IPS DF 19.7 (cell line): ENCODE measurements at regions not wholly inside any gene's neighbourhood (a gene's known extent, or its start where the extent isn't known, plus 50 kb on each side); places are given as distances from the start of the nearest gene placed in this dataset.

Experiments
- DNase-seq: peaks from one replicate; pipeline ENCODE4 v3.0.0-alpha.2; 2013; ENCODE audit warnings: low read depth, low spot score

DNA sequence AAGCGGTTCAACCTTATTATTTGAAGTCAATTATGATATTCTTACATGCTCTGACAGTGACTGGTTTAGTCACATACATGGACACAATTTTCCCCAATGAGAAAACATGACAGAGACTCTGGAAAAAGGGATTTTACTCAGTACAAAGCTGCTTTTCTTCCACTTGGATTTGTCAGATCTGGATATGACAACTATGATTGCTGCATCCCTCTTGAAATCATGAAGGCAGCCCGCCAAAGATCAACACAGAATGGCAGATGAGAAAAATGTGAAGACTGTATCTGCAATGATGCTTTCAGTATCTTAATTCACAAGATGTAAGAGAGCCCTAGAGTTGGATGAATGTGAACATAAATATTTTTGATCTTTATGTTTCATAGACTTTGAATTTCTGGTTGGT lies 439.6 kb downstream of the CDH8 start:
- DNase-seq = no peak

DNA sequence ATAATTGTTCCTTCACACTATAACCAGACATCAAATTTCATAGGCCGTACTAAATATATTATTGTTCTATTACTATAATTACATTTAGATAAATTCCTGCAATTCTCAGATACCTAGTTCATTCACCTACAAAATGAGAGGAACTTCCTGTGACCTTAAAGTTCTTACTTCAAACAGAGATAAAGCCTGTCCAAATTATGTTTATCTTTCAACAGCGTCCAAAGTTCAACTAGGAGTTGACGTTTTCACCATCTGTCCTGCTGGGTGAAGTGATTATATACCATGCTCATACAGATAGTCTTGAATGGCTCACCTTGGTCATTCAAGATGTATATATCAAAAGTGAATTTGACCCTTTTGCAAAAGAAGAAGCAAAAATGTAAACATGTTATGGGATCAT lies 440.6 kb downstream of the CDH8 start:
- no peak for DNase-seq

DNA sequence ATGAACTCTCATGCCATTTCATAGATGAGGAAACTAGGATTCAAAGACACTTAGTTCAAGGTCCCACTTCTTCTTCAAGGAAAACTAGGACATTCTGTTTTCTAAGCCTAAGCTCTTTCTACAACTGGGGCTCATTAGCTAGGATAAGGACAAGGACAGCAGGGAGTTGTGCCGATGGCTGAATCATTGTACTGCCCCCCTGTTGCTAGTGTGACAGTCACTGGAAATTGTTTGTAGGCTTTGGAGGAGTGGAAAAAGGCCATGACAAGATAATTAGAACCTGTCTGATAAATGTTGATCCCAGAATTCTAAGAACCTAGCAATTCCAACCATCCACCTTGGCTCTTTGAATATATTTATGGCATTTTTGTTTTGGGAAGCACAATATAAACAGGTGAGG lies 445.7 kb downstream of the CDH8 start:
- DNase-seq = no peak

DNA sequence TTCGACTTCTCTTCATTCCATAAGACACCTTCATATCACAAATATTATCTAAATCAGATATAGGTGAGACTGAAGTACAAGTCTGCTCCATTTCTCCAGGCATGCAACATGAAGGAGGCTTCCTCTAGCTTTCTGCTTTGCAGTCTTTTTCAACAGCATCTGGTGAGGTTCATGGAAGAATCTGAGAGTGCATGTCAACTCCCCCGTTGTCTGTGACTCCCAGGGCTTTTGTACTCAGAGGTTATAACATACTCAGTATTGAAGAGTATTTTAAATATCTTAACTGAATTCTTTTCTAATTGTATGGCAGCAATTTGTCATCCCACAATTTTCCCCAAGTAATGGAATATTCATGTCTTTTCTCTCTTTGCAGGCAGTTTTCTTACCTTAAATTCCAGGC lies 448.7 kb downstream of the CDH8 start:
- DNase-seq = no peak

DNA sequence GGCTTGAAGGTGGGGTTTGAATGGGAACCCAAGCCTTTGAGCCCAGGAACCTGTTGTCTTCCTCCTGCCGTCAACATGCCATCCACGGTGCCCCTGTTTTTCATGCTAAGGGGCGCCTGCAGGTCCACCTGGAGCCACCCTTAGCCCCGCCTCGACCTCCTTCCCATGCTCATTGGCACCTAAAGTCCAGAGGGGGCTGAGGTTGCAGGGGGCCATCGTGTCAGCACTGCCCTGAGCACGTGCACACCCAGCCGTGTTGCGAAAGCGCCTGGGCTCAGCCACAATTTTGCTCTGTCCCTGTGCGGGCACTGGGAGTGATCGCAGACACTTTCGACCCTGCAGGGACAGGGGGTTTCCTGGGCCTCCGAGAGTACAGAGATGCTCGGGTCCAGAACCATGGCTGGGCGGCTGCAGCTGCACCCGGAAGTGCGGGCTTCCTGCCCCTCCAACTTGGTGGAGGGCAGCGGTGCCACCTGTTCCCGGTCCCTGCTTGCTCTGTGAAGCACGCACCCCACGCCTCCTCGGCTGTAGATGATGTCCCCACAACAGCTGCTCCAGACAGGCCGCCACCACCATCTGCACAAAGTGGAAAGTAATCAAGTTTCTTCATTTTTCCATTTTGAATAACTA lies 454.7 kb downstream of the CDH8 start:
- DNase-seq = no peak

DNA sequence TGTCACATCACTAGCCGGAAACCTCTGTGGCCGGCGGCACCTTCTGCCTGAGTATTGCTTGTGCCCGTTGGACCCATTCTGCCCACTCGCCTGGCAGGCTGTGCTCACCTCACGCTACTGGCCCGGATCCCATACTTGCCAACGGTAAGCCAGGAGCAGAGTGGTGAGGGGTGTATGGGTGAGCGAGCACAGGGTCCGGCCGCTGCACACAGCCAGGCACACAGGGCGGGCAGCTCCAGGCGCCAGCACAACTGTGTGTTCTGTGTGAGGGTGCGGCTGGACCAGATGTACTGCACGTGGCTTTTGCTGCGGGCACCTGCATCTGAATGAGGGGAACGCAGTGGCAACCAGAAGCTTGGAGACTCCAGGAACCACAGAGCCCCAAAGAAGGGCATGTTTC lies 455.7 kb downstream of the CDH8 start:
- DNase-seq = no peak

DNA sequence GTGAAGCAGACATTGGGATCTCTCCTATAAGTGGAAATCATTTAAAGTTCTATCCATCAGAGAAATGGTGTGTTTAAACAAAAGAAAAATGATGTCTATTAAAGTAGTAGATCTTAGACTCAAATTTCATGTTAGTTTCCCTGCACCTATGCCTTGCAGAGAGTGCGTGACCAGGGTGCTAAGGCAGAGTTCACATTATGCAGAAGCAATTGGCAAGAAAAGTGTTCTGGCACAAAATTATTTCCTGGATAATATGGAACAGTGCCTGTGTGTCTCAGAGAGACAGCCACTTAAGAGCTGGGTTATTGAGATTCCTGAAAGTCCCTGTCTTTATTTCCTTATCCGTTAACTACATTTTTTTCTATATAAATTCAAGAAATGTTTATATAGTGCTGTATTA lies 457.0 kb downstream of the CDH8 start:
- DNase-seq = no peak

DNA sequence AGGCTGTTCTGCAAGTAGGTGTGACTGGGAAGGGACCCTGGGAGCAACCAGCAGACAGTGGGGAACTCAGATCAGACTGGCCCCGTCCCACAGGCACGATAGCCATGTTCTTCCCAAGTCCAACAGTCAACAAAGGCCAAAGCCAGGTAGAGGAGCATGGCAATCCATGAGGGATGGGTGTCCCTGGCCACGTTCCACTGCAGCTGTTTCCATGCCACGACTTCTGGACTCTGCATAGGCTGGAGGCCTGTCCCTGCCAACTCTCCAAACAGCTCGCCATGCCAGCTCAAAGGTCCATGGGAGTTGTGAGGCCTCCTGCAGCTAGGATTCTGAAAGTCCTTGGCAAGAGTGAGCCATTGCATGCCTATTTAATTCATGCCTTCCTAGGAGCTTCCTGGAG lies 459.8 kb downstream of the CDH8 start:
- no peak for DNase-seq

DNA sequence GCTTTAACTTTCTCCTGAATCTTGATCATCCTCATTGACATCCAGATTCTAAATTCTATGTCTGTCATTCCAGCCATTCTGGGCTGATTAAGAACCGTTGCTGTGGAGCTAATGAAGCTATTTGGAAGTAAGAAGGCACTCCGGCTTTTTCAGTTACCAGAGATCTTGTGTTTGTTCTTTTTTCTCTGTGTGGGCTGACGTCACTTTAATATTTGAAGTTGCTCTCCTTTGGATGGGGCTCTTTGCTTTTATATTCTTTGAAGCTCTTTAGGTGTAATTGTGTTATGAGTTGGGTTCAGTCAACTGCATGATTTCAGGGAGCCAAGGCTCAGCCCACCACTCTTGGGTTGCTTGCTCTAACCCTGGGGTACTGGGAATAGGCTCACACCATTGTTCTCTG lies 460.6 kb downstream of the CDH8 start:
- no peak for DNase-seq

DNA sequence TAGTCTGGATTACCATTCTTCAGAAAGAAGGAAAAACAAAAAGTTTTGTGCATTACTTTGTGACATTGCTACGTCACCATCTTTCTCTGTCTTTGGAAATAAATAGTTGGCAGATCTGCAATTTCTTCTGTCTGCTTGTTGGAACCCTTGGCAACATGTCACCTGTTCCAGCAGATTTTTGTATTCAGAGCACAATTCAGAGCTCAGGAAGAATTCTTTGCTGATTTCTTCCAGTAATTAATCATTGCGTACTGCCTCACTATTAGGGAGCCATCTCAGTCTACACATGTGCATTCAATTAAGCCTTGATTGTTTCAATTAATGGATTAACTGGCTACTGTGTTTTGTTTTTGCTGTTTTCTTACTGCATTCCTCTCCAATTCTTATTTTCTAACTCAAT lies 467.2 kb downstream of the CDH8 start:
- DNase-seq = no peak

DNA sequence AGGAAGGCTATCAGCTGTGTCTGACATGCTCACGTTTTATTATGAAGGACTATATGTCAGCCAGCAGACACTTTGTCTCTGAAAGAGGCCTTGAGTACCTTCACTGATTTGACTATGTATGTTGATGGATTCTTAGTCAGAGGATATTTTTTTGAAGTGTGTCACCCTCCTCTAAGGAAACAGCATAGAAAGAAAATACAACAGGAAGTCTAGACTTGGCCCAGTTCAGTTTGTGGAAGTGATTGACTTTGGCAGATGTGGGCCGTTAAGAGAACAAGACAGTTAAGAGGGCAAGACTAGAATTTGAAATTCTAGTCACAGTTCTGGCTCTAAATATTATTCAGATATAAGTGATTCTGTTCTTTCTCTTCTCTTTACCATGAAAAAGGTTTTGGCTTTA lies 471.5 kb downstream of the CDH8 start:
- DNase-seq = no peak

DNA sequence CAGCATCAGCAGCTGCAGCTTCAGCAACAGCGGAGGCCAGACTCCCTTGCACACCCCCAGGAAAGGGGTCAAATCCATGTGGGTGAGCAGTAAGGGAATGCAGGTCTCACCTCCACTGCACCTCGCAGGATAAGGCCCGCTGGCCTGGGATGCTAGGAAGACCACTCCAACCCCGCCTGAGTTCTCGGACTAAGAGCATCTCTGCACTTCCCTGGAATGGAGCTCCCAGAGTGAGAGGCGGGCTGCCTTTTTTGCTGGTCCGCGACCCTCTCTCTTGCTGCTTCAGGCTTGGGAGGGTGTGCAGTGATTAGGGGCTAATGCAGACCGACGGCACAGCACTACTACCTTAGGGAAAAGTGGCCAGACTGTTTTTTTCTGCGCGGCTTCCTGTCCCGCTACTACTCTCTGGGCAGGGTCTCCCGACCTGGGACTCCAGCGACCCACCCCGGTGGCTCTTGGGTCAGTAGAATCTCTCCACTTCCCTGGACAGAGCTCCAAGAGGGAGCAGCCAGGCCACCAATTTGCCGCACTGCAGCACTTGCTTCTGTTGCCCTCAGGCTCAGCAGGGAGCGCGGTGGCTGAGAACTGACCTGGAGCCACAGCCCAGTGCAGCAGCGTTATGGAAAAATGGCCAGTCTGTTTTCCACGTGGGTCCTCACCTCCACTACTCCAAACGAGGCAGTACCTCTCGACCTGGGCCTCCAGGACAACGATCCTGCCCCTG lies 480.4 kb downstream of the CDH8 start:
- DNase-seq = no peak

DNA sequence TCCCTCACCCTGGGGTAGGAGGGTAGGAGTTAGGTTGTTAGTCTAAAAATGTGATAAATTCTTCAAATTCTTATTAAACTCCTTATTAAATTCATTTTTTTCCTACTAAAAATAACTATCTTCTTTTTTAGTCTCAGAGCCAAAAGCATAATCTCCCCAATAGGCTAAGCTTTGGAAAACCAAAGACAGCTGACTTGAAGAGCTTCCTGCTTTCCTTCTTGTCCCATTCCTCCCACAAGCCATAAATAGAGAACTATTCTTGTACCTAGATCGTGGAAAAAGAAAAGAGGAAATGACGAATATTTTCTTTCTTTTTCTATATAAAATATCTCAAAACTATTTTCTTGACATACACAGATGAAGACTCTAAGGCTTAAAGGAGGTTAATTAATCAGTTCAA lies 486.9 kb downstream of the CDH8 start:
- no peak for DNase-seq

DNA sequence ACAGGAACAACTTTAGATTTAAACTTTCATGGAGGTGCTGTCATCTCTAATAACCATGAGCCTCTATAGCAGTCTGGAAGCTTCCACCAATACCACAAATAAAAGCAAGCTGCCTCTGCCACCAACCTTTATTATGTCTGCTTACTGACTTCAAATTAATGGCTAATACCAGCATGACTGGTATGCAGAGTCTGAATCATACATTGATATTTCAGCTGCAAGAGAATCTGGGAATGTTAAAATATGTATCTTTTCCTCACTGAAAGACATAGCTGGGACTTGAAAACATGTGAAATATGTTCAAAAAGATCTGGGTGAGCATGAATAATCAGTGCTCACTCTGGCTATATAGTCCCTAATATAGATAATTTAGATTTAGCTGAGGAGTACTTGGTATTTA lies 488.6 kb downstream of the CDH8 start:
- no peak for DNase-seq

DNA sequence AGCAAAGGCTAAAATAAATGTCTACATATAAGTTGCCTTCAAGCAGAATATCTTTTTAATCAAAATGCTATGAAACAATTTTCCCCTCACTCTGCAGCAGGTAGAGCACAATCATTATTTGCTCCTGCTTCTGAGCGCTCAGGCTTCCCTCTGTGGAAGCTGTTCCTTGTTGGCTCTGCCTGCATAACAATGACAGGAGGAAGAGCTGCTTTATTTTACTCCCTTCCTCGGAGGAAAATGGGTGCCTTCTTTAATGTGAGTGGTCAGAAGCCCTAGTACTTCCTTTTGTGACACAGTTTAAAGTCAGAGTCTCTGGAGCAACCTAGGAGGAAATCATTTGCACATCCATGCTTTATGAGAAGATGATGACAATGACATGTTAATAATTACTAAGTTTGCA lies 492.1 kb downstream of the CDH8 start:
- no peak for DNase-seq

DNA sequence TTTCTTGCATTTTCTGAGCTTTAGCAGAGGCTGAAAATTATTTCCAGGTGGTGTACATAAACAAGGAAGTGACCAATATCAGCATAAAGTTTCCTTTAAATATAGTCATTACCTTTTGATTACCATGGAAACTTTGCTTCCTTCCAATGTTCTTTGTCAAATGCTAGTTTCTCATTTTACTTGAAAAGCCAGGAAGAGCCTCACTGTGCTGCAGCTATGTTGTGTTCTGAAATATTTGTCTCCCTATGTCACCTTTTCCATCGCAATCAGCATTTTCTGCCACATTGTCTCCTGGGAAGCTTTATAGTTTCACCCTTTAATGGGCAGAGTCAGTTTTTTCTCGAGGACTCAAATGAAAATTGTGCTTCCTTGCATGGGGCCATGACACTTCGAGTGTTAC lies 496.0 kb downstream of the CDH8 start:
- no peak for DNase-seq

DNA sequence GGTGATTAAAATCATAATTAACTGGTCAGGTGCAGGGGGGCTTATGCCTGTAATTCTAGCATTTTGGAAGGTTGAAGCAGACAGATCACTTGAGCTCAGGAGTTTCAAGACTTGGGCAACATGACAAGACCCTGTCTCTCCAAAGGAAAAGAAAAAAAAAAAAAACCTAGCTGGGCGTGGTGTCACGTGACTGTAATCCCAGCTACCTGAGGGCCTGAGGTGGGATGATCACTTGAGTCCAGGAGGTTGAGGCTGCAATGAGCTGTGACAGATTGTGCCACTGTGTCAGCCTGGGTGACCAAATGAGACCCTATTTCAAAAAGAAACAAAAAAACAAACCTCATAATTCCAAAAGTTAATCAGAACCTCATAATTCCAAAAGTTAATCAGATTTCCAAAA lies 505.5 kb downstream of the CDH8 start:
- no peak for DNase-seq

DNA sequence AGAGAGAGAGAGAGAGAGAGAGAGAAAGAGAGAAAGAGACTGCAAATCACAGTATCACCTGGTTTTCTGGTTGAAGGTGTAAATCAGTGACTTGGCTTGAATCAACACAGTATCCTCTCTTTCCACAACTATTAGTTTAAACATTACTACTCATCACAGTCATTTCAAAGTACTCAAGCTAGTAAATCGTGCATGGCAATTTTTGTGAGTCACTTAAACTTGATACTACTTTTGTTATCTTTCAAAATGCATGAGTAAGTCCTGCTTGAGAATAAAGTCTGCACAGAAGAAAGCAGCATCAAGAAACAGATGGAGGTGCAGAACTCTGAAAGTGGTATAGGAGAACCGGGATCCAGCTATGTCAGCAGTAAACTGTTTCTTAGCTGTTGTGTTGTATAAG lies 535.4 kb downstream of the CDH8 start:
- DNase-seq = no peak

DNA sequence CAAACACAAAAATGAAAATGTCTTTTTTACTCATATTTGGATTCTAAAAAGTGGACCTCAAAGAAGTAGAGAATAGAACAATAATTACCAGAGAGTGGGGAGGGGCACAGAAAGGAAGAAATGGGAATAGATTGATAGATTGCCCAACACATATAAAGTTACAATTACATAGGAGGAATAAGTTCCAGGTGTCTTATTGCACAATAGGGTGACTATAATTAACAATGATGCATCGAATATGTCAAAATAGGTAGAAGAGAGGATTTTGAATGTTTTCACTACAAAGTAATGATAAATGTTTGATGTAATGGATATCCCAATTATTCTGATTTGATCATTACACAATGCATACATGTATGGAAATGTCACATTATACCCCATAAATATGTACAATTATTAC lies 556.0 kb downstream of the CDH8 start:
- DNase-seq = no peak

DNA sequence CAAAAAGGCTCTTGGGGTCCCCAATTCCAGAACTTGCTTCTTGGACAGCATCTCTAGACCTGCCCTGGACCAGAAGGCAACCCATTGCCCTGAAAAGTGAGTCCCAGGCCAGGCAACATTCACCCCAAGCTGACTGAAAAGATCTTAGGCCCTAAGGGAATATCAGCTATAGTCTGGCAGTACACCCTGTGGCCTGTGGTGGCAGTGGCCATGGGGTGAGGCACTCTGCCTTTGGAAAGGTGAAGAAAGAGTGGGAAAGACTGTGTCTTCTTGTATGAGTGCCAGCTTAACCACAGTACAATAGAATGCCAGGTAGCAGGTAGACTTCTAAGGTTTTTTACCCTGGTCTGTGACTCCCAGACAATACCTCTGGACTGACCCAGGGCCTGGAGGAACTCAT lies 564.5 kb downstream of the CDH8 start:
- no peak for DNase-seq

DNA sequence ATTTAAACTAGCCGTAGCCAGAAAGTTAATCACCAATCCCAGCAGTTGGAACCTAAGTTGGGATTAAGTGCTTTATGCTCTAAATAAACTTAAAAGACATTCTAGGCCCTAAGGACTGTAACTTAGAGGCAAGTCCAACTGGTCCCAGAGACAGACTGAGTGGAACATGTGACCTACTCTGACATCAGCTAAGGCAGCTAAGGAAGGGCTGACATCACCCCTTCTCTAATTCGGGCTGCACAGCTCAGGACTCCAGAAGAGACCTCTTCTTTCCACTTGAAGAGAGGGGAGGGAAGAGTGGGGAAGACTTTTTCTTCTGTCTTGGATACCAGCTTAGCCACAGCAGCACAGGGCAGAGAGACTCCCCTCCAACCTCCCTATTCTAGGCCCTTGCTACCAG lies 565.2 kb downstream of the CDH8 start:
- no peak for DNase-seq

DNA sequence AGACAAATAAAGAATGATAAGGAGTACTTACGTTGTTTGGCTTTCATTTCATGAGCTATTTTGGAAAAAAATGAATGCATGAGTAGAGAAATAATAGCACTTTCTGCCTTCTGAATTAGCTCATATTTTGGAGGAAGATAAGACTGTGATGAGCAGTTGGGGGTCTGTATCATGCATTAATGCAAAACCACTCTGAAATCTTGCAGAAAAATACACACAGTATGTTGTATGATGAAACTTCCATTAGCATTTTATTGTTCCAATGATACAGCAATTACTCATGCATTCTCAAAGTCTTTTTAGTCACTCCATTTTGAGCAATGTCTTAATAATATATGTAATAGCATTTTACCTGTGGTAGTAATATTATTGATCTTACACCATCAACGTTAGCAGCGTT lies 571.0 kb downstream of the CDH8 start:
- DNase-seq = no peak

DNA sequence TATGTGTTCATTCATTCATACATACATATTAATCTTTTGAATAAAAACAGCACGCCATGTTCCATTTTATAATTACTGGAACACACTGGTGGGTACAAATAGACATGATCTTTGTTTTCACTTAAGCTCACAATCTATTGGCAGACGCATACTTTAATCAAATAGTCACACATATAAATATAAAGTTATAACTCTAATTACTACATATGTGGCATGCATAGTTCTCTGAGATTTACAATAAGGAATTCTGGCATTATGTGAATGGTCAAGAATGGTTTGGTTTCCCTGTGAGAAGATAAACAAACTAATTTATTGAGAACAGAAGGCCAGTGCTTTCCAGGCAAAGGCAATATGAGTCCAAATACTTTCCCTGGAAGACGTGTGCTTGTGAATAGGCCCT lies 576.2 kb downstream of the CDH8 start:
- DNase-seq = no peak

DNA sequence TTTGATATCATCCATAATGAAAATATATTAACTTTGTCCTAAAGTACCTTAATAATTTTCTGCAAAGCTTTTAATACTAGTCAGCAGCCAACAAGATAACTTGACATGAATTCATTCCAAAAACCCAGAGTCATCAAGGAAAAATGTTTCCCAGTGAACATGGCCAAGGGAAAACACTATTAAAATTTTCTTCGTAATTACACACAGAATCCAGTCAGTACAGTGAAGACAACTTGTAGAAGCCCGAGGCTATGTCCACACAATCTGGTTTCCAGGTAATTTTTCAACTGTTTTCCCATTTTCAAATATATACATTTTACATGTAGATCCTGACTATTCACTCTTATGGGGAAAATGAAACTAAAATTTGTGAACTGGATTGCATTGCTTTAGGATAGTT lies 600.9 kb downstream of the CDH8 start:
- no peak for DNase-seq
